Heart left ventricle (tissue), 13 donors: ENCODE measurements at regions not wholly inside any gene's neighbourhood (a gene's known extent, or its start where the extent isn't known, plus 50 kb on each side); places are given as distances from the start of the nearest gene placed in this dataset.

Source experiments
- CTCF ChIP-seq, 12 donors: fragments of 200-600 bp; sonication (generic) in 4 of 12; IDR thresholded peaks; one replicate each; pipeline versions ENCODE4 v1.5.0 to v1.8.0; 2018 to 2022; ENCODE audit warnings: antibody characterized with exemption in 12 of 12, mild to moderate bottlenecking in 5 of 12
- POLR2A ChIP-seq, 2 donors: fragments of 450-650 bp; IDR thresholded peaks; one replicate each; pipeline ENCODE4 v1.6.1; 2017; ENCODE audit warnings: antibody characterized with exemption in 2 of 2, mild to moderate bottlenecking in 2 of 2, moderate library complexity in 2 of 2
- donor health status: ischemic (EF 13 %, LVEDD 7.1; RV severe dilation, severe dysfunction).
- donor health status: DM: no; HTN: yes; CAD: no.
- donor health status: DM: no; HTN: no; CAD: no.
- donor health status: ischemic (EF 25% LVEDD 6.9; RV normal size, moderate dysfunction).
- donor health status: ischemic (EF 25% LVEDD 5.7; RV mildly dilated, moderate dysfunction).
- donor health status: ischemic (EF 35%, LVEDD 5.7; RV mildly dilated, moderate dysfunction).
- donor health status: nonischemic (EF 11% LVEDD 7.7; RV severe dilation, severe dysfunction).
- donor health status: DM: yes; HTN: yes; CAD: no.
- donor health status: PGD.
- donor health status: ischemic (EF 29% LVEDD 5.4; RV normal size, mild dysfunction).
- donor health status: nonischemic (EF 23%, LVEDD 6.1; RV moderate dilation, normal function).

GRCh38 chrY:7814361-7814760, 902.8 kb upstream of the AMELY start:
- TF ChIP-seq CTCF (IDR thresholded peaks at IDR 0.05), result no peak
- no peak for TF ChIP-seq POLR2A (IDR thresholded peaks at IDR 0.05)
